ENCODE measurements at regions not wholly inside any gene's neighbourhood (a gene's known extent, or its start where the extent isn't known, plus 50 kb on each side); places are given as distances from the start of the nearest gene placed in this dataset.

DNA sequence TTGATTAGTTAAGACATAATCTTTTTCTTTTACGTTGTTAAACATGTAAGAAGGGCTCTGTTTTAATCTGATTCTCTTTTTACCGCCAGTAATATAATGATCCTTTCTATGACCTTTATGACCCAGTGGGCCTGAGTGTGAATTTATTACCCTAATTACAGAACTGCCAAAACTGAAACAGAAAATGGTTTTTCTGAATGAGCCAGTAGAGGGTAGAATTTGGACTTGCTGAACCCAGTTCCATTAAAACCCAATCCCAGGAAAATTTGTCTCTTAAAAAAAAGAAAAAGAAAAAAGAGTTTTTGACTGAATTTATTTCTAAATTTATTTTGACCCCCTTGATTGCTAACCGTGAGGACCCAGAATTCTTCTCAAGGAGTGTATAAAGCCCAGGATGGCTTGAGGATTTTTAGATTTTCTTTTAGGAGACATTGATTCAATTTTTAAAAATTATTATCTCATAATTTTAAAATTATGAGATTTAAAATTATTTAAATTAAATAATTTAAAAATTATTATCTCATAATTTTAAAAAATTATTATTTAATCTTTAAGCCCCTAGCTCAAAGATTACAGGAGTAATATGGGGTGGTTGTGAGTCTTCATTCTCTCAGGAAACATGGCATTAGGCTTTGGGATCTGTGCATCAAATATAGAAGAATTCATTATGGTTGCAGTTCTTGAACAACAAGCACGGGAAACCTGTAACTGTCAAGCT is 94.1 kb upstream of the GLIS3 start:
- Histone ChIP-seq H3K79me2 (ENCODE audit: insufficient read depth, low read length) (no peaks in the 10 kb centered on the region), H3K4me2 (ENCODE audit: low read depth, low read length) (no peak overlapping the region), H3K27me3 (ENCODE audit: control insufficient read depth in 1 of 2, insufficient read depth in 2 of 2, low read length in 2 of 2) (peaks cover 0 to 3% of the 10 kb centered on the region in 2 experiments; a peak in 1 of 5 replicates), H3K4me1 (ENCODE audit: insufficient read depth, low read length) (no peaks in the 10 kb centered on the region), H3K4me3 (replicated peaks in 1 of 3; ENCODE audit: insufficient read depth in 1 of 3, low read depth in 2 of 3, low read length in 3 of 3) (no peak overlapping the region), H3K9me3 (ENCODE audit: low read length) (no peaks in the 10 kb centered on the region), H4K20me1 (ENCODE audit: insufficient read depth, low read length) (no peaks in the 10 kb centered on the region), H3K27ac (ENCODE audit: extremely low read length, insufficient read depth, low read length) (no peak overlapping the region), H3K36me3 (replicated peaks in 1 of 2; ENCODE audit: control insufficient read depth in 1 of 2, insufficient read depth in 2 of 2, low read length in 2 of 2) (no peaks in the 10 kb centered on the region), H3K9ac (ENCODE audit: insufficient read depth, low read depth, low read length) (no peak overlapping the region), H2AFZ (ENCODE audit: low read length) (no peak overlapping the region)
- FAIRE-seq (no peak), DNase-seq (ENCODE audit: low spot score) (no peak), ATAC-seq (no peak)
- in situ Hi-C loops (cut with HindIII; ENCODE audit: extremely low pct_ligation_motif_present, low pct_unique_long_range_greater_than_20kb) (loop anchor here (25.0 kb wide), 1 partner anchor 243 kb away; no protein-coding TSS in a partner anchor), intact Hi-C loops (cut with micrococcal nuclease; ENCODE audit: unreplicated experiment) (no loop called here)
- 20% methylated on average over 4 of the region's 4 CpGs for WGBS (ENCODE audit: low lambda C conversion rate)
- ChIA-PET CTCF (ENCODE audit: low intra/inter-chr PET ratio, low total read pairs) (no interaction called here), POLR2A (no interaction called here)
- TF ChIP-seq ZNF292 (CRISPR knock-in tag; IDR thresholded peaks at IDR 0.05; ENCODE audit: borderline replicate concordance, low read depth) (no peak), RARA (CRISPR knock-in tag; IDR thresholded peaks at IDR 0.05) (no peak), ZNF383 (CRISPR knock-in tag; IDR thresholded peaks at IDR 0.05; ENCODE audit: borderline replicate concordance) (no peak), ZNF362 (CRISPR knock-in tag; IDR thresholded peaks at IDR 0.05; ENCODE audit: borderline replicate concordance) (no peak), BORCS8-MEF2B (CRISPR knock-in tag; IDR thresholded peaks at IDR 0.05) (no peak), NFE2L2 (IDR thresholded peaks at IDR 0.05; ENCODE audit: low read length) (no peak), ZNF530 (CRISPR knock-in tag; IDR thresholded peaks at IDR 0.05; ENCODE audit: low read depth) (no peak), PLRG1 (conservative IDR thresholded peaks at IDR 0.05) (no peak), ZNF251 (CRISPR knock-in tag; IDR thresholded peaks at IDR 0.05) (no peak), FOSL2 (CRISPR knock-in tag; IDR thresholded peaks at IDR 0.05) (no peak), HMGA1 (CRISPR knock-in tag; conservative IDR thresholded peaks at IDR 0.05) (no peak)
- TF ChIP-seq, protein P1, sequence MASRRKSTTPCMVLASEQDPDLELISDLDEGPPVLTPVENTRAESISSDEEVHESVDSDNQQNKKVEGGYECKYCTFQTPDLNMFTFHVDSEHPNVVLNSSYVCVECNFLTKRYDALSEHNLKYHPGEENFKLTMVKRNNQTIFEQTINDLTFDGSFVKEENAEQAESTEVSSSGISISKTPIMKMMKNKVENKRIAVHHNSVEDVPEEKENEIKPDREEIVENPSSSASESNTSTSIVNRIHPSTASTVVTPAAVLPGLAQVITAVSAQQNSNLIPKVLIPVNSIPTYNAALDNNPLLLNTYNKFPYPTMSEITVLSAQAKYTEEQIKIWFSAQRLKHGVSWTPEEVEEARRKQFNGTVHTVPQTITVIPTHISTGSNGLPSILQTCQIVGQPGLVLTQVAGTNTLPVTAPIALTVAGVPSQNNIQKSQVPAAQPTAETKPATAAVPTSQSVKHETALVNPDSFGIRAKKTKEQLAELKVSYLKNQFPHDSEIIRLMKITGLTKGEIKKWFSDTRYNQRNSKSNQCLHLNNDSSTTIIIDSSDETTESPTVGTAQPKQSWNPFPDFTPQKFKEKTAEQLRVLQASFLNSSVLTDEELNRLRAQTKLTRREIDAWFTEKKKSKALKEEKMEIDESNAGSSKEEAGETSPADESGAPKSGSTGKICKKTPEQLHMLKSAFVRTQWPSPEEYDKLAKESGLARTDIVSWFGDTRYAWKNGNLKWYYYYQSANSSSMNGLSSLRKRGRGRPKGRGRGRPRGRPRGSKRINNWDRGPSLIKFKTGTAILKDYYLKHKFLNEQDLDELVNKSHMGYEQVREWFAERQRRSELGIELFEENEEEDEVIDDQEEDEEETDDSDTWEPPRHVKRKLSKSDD (CRISPR knock-in tag; IDR thresholded peaks at IDR 0.05; ENCODE audit: low read depth), result no peak
- TF ChIP-seq, protein P2, sequence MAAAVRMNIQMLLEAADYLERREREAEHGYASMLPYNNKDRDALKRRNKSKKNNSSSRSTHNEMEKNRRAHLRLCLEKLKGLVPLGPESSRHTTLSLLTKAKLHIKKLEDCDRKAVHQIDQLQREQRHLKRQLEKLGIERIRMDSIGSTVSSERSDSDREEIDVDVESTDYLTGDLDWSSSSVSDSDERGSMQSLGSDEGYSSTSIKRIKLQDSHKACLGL (CRISPR knock-in tag; IDR thresholded peaks at IDR 0.05), result no peak
- TF ChIP-seq, protein P3, sequence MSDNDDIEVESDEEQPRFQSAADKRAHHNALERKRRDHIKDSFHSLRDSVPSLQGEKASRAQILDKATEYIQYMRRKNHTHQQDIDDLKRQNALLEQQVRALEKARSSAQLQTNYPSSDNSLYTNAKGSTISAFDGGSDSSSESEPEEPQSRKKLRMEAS (IDR thresholded peaks at IDR 0.05), result no peak
- no TSS peak for BruUV-seq (replicated peaks)

Measured in HepG2 (cell line).